ENCODE measurements at regions not wholly inside any gene's neighbourhood (a gene's known extent, or its start where the extent isn't known, plus 50 kb on each side); places are given as distances from the start of the nearest gene placed in this dataset.

DNA sequence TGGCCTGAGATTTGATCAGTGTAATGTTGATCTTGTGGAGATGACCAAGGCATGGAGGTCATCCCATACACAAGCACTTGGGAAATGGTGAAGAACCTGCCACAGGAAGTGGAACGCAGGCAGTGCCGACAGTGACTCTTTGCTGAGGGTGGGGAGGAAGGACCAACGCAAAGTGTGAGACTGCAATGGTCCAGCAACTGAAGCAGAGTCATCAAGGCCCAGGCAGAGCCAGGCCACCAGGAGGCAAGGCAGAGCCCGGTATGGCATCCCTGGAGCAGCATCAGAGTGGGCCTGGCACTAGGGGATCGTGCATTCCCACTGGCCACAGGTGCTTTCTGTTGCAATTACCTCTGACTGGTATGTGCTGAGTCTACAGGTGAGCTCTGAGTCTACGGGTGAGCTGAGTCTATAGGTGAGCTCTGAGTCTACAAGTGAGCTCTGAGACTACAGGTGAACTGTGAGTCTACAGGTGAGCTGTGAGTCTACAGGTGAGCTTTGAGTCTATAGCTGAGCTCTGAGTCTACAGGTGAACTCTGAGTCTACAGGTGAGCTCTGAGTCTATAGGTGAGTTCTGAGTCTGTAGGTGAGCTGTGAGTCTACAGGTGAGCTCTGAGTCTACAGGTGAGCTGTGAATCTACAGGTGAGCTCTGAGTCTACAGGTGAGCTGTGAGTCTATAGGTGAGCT, 132.9 kb downstream of the KLF6 start:
- Histone ChIP-seq H3K9me3 (ENCODE audit: insufficient read depth, low read depth, low read length) (no peaks in the 10 kb centered on the region), H3K9me2 (replicated peaks; ENCODE audit: low read depth, low read length) (no peaks in the 10 kb centered on the region), H3K9ac (ENCODE audit: low read depth, low read length, poor library complexity, severe bottlenecking) (no peak overlapping the region), H3K36me3 (ENCODE audit: insufficient read depth, low read length) (no peaks in the 10 kb centered on the region), H3K27me3 (ENCODE audit: insufficient read depth, low read length, poor library complexity, severe bottlenecking) (no peaks in the 10 kb centered on the region), H3K79me2 (ENCODE audit: insufficient read depth, low read length) (no peaks in the 10 kb centered on the region), H3K4me2 (ENCODE audit: low read depth, low read length, poor library complexity, severe bottlenecking) (no peak overlapping the region), H3K4me3 (ENCODE audit: low read length, poor library complexity, severe bottlenecking) (no peak overlapping the region), H3F3A (ENCODE audit: low read depth) (no peaks in the 10 kb centered on the region), H3K4me1 (ENCODE audit: insufficient read depth, low read length, poor library complexity, severe bottlenecking) (no peaks in the 10 kb centered on the region), H4K20me1 (ENCODE audit: insufficient read depth, low read length, poor library complexity, severe bottlenecking) (no peaks in the 10 kb centered on the region), H2AFZ (ENCODE audit: low read length) (no peak overlapping the region)
- TF ChIP-seq, protein P1, sequence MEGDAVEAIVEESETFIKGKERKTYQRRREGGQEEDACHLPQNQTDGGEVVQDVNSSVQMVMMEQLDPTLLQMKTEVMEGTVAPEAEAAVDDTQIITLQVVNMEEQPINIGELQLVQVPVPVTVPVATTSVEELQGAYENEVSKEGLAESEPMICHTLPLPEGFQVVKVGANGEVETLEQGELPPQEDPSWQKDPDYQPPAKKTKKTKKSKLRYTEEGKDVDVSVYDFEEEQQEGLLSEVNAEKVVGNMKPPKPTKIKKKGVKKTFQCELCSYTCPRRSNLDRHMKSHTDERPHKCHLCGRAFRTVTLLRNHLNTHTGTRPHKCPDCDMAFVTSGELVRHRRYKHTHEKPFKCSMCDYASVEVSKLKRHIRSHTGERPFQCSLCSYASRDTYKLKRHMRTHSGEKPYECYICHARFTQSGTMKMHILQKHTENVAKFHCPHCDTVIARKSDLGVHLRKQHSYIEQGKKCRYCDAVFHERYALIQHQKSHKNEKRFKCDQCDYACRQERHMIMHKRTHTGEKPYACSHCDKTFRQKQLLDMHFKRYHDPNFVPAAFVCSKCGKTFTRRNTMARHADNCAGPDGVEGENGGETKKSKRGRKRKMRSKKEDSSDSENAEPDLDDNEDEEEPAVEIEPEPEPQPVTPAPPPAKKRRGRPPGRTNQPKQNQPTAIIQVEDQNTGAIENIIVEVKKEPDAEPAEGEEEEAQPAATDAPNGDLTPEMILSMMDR (conservative IDR thresholded peaks at IDR 0.05; ENCODE audit: low read length): no peak
- no peak for TF ChIP-seq EZH2phosphoT487 (IDR thresholded peaks at IDR 0.05; ENCODE audit: borderline replicate concordance)

DNA sequence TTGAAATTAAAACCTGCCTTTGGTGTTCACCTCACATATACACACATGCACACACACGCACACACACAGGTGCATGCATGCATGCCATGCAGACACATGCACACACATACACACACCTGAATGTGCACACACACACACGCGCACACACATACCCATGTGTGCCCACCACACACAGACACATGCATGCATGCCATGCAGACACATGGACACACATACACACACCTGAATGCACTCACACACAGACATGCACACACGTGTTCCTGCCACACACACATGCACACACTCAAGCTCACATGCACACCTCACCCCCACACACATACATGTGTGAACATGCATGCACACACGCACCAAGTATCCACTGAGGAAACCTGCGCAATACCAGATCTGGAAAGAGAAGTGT, 136.4 kb downstream of the KLF6 start:
- H4K20me1 ChIP-seq (ENCODE audit: insufficient read depth, low read length, poor library complexity, severe bottlenecking): no peaks in the 10 kb centered on the region
- no peak overlapping the region for H3K9ac ChIP-seq (ENCODE audit: low read depth, low read length, poor library complexity, severe bottlenecking)
- H3K79me2 ChIP-seq (ENCODE audit: insufficient read depth, low read length): no peaks in the 10 kb centered on the region
- no peak overlapping the region for H3K4me2 ChIP-seq (ENCODE audit: low read depth, low read length, poor library complexity, severe bottlenecking)
- H2AFZ ChIP-seq (ENCODE audit: low read length): no peak overlapping the region
- H3K9me2 ChIP-seq (replicated peaks; ENCODE audit: low read depth, low read length): no peaks in the 10 kb centered on the region
- no peak overlapping the region for H3K4me3 ChIP-seq (ENCODE audit: low read length, poor library complexity, severe bottlenecking)
- no peaks in the 10 kb centered on the region for H3F3A ChIP-seq (ENCODE audit: low read depth)
- no peak for TF ChIP-seq EZH2phosphoT487 (IDR thresholded peaks at IDR 0.05; ENCODE audit: borderline replicate concordance)
- TF ChIP-seq, protein P1 (conservative IDR thresholded peaks at IDR 0.05; ENCODE audit: low read length): no peak
- no peaks in the 10 kb centered on the region for H3K27me3 ChIP-seq (ENCODE audit: insufficient read depth, low read length, poor library complexity, severe bottlenecking)
- no peaks in the 10 kb centered on the region for H3K4me1 ChIP-seq (ENCODE audit: insufficient read depth, low read length, poor library complexity, severe bottlenecking)
- H3K36me3 ChIP-seq (ENCODE audit: insufficient read depth, low read length): no peaks in the 10 kb centered on the region
- no peaks in the 10 kb centered on the region for H3K9me3 ChIP-seq (ENCODE audit: insufficient read depth, low read depth, low read length)

DNA sequence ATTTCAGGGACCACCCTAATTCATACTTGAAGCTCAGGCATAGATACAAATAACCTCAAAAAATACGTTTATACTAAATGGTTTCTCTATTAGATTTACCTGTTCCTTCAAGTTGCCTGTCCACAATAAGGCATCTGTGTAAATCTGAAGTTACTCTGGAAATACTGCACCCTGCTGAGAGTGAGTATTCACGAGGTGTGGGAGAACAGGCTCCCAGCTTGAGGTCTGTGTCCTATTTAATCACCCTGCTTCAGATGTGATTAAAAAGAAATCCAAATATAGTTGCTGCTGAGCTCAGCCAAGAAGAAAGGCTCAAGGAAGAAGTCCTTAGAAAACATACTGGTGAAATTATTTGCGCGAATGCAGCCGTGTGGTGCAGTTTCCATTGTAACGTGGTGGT, 136.8 kb downstream of the KLF6 start:
- H4K20me1 ChIP-seq (ENCODE audit: insufficient read depth, low read length, poor library complexity, severe bottlenecking): no peaks in the 10 kb centered on the region

More for the DNA sequence above, 136.8 kb downstream of the KLF6 start:
- TF ChIP-seq EZH2phosphoT487 (IDR thresholded peaks at IDR 0.05; ENCODE audit: borderline replicate concordance): no peak
- TF ChIP-seq, protein P1 (conservative IDR thresholded peaks at IDR 0.05; ENCODE audit: low read length): no peak
- Histone ChIP-seq H3K9ac (ENCODE audit: low read depth, low read length, poor library complexity, severe bottlenecking) (no peak overlapping the region), H2AFZ (ENCODE audit: low read length) (no peak overlapping the region), H3K36me3 (ENCODE audit: insufficient read depth, low read length) (no peaks in the 10 kb centered on the region), H3K79me2 (ENCODE audit: insufficient read depth, low read length) (no peaks in the 10 kb centered on the region), H3K9me3 (ENCODE audit: insufficient read depth, low read depth, low read length) (no peaks in the 10 kb centered on the region), H3F3A (ENCODE audit: low read depth) (no peaks in the 10 kb centered on the region), H3K4me1 (ENCODE audit: insufficient read depth, low read length, poor library complexity, severe bottlenecking) (no peaks in the 10 kb centered on the region), H3K4me3 (ENCODE audit: low read length, poor library complexity, severe bottlenecking) (no peak overlapping the region), H3K9me2 (replicated peaks; ENCODE audit: low read depth, low read length) (no peaks in the 10 kb centered on the region), H3K27me3 (ENCODE audit: insufficient read depth, low read length, poor library complexity, severe bottlenecking) (no peaks in the 10 kb centered on the region), H3K4me2 (ENCODE audit: low read depth, low read length, poor library complexity, severe bottlenecking) (no peak overlapping the region)
